Fibroblast of skin of scalp (primary cell): ENCODE measurements at regions not wholly inside any gene's neighbourhood (a gene's known extent, or its start where the extent isn't known, plus 50 kb on each side); places are given as distances from the start of the nearest gene placed in this dataset.

ENCODE experiments used
- DNase-seq: peaks from one replicate; pipeline ENCODE4 v3.0.0-alpha.2; 2013

DNA sequence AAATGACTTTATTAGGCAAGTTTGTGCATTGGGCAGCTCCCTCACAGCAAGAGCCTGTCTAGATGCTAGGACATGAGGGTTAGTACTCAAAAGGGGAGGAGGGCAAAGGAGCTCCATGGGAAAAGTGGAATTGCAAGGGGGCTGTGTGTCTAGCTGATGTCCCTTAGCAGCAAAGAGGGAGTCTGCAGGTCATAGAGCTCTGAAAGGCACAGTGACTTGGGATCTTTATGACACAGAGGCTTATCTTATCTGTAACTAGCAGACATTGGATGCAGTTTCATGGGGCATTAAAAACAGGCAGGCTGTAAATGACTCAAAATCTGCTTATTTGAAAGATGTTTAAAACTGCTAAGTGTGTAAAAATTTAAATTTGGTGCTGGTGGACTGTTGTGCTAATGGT, 556.2 kb upstream of the FZD8 start:
- no peak for DNase-seq

DNA sequence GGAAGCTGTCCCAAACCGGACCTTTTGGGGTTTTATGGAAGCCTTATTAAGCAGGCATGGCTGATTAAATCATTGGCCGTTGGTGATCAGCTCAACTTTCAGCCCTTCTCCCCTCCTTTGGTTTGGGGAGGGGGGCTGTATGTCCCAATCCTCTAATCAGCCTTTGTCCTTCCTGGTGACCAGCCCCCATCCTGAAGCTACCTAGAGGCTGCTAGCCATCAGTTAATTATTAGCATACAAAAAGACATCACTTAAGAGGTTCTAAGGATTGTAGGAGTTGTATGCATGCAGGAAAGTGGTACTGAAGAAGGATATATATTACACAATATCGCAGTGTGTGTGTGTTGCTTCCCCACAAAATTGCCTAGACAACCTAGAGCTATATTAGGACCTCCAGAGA, 553.3 kb upstream of the FZD8 start:
- no peak for DNase-seq

DNA sequence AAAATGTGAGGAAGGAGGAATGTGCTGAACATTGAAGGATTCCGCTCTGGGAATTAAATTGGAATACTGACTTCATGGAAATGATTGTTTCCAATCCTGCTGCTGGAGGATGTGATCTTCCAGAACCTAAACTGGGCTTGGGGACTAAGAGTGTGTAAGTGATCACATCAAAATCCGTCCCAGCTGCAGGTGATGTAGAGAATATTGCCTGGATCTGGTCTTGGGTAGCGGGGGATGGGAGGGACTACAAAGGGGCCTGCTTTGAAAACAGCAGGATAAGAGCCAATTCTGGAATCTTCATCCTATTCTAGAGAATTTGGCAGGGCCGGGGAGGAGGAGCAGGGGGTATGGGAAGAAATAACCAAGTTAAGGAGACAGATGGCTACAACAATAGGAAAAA, 552.2 kb upstream of the FZD8 start:
- no peak for DNase-seq

DNA sequence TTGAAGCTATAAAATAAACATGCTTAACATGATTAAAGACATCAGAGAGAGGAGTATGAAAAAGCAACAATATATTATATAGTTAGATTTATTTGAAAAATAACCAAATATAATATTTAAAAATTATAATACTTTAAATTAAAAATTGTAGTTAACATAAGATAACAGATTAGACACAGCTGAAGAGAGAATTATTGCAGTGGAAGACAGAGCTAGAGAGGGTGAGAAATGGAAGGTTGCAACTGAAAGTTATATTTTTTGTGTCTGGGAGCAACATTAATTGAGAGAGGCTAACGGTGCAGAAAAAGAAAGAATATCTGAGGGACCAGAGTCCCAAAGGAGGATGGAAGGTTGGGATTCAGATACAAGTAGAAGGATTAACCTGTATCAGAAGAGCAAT, 548.9 kb upstream of the FZD8 start:
- no peak for DNase-seq

DNA sequence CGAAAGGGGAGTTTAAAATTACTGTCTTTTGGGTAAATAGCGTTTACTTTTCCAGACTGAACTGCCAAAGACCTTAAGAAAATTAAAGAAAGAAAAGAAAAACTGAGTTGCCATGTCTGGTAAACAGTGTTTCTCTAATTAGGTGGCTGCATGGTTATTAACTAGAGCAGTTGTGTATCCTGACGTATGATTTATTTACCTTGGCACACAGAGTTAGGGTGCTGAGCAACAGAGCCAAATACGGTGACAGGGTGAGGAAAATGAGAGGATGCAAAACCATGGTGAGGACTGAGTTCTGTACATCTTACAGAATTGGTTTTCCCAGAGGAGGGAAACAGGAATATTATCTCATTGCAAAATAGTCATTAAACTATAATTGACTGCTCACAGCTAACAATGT, 546.4 kb upstream of the FZD8 start:
- no peak for DNase-seq

DNA sequence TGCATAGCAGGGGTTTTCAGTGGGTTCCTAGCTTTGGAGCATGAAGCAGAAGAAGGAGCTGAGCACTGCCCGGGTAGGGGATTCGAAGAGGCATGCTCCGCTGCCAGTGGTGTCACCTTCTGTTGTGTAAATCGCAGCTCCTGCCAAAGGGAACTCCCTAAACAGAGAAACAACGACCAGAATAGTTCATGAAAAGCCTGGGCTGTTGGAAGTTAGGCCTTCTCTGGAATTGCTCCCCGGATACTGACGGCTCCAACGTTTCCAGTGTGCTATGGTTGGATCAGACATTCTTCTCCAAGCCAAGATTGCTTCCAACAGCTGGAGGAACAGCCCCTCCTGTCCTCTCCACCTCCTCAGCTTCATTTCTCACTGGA, 546.0 kb upstream of the FZD8 start:
- DNase-seq = no peak

DNA sequence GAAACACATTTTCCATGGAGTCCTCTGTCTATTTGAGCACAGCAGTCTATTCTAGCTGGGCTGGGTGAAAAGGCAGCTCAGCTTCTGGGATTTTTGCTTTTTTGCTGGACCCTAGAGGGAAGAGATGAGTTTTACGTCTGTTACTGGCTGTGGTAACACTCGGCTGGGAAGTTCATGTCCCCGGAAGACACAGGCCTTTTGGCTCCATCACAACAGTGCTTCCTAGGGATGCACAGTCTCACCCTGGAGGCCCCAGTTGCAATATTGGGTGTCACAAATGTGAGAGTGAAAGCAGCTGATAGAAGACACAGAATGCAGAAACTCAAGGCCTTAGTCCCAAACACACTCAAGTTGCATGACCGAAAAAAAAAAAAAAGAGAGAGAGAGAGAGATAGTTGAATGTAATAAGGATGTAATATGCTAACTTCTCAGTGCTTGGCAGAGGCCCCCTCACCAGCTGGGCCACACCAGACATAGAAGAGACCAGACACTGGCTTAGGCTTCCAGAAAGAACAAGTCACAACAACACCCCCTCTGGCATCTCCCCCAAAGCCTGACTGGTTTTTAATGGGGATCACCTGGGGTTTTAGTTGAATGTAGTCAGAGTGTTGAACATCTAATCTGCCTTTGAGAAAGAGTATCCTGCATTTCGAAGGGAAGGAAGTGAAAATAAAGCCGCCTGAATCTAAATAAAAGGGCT, 545.4 kb upstream of the FZD8 start:
- DNase-seq = no peak

DNA sequence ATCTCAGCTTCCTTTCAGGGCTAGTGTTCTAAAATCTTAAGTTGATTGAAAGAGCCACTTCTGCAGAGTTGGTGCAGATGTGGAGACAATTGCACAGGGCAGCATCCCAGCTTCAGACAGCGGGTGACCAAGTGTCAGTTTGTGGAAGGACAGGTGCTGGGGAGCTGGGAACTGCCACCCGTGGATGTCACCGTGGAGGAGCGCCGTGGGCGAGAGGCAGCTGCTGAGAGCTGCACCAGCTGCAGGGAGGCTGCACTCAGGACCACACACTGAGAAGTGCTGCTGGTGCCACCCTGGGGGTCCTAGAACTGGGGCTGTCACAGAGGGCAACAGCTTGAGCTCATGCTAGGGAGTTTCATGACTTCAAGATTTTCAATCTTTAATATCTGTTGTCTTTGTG, 543.0 kb upstream of the FZD8 start:
- no peak for DNase-seq

DNA sequence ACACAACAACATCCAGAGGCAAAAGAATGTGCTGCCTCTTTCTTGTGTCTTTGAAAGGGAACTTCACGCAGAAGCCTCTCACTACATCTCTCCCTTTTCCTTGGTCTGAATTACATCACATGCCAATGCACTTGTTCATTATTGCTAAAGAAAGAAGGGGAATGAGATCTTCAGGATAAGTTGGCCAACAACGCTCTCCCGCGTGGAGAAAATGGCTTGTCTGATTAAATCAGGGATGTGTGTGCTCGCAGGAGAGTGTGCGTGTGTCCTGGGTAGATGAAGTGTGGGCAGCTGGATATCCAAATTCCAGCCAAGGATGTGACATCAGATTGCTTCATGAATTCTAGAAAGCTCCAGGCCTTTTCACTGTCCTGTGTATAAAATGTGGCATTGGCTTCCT, 541.6 kb upstream of the FZD8 start:
- no peak for DNase-seq

DNA sequence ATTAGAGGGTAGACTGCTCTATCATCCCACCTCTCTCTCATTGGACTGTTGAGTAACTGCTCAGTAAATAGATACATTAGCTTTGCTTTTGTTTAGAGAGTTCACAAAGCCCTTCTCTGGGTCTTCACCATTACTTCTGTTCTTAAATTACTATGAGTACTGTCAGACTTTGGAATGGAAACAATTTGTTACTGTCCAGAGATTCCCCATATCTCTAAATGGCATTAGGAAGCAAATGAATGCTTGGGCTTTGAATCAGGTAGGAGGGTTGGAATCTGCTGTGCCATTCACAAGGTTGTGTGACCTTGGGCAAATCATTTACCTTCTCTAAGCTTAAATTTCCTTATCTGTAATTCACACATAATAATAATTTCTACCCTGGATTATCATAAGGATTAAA, 541.0 kb upstream of the FZD8 start:
- DNase-seq = no peak

DNA sequence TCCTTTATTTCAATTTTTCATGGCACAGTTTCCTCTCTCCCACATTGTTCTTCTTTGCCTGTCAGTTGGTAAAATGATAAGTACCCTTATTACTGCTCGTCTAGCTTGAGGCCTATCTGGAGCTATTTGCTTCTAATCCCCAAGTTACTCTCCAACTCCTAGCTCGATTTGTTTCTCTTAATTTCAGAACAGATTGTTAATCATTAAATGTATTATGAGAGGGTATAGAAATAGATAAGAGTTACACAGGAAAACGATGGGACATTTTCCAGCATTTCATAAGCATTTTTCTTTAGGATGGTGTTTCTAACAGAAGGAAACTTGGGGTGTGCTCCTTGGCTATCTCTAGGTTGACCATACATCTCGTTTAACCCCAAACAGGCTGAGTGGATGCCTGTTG, 540.5 kb upstream of the FZD8 start:
- DNase-seq = no peak

DNA sequence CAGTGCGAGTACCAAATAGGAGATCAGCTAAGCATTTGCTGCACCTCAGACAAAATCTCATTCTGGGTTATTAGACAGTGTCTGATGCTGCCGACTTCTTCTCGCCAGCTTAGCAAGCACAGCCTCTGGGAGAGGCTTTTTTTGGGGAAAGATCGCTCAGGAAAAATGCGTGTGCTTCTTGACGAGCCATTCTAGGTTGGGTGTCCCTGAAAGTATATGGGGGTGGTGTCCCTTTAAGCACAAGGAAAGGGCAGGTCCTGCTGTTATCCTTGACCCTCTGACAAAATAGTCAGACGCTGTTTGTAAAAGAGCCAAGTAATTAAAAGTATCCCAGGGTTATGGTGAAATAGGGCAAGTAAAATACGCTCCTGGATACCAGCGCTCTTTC, 540.1 kb upstream of the FZD8 start:
- no peak for DNase-seq

DNA sequence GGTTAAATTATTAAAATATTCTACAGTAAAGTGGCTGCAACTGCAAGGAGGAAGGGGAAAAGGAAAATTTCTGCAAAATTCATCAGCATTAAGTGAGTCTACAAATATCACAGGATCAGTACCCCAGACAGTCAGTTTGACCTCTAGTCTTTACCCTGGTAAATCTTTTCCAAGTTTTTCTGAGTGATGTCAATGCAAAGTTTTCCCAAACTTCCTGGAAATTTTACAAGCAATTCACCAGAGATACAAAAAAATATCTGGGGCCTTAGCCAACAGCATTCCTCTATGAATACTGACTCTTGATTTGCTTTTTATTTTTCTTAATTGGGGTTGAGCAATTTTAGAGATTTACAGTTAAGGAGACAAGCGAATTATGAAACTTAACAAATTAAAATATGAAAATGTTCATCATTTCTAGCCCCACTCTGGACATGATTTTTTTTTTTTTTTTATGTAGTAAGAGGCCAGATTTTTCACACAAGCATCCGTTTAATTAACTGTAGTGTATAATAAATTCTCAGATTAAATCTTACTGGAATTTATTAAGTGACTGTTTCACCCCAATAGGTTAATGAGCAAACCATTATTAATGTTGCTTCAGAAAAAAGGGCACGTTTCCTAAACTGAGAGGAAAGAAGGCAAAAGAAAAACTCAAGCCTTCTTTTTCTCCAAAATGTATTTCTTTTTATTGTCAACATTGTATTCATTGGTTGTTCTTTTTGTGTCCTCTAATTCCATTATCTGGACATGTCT, 539.5 kb upstream of the FZD8 start:
- peak; percentile 69 for DNase-seq

DNA sequence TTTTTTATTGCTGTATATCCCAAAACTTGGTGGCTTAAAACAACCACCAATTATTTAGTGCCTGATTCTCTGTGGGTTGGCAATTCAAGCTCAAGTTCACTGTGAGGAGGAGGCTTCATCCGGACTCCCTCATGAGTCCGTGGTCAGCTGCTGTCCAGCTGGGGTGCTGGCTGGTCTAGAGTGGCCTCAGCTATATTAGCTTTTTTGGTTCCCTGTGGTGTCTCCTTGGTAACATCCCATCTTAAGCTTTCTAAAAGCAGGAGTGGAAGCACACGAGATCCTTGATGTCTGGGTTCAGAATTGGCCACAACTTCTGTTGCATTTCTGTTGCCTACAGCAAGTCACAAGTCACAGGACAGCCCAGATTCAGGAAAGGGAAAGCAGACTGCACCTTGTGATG, 536.5 kb upstream of the FZD8 start:
- no peak for DNase-seq

DNA sequence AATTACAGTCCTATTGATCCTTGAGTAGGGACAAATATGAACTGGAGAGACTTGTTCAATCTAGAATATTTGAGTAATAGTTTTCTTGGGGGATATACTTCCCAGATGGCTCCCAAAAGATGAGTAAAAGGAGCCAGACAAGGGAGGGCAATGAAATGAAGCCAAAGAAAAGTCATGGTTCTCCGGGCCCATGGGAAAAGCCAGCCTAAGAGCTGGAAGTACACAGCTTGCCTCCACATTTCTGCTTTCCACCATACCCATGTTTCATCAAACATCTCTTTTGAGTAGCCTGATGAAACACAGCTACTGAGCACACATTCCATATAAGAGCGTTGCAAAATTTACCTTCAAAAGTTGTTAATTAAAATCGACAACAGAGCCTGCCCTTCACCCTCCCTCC, 535.0 kb upstream of the FZD8 start:
- no peak for DNase-seq

DNA sequence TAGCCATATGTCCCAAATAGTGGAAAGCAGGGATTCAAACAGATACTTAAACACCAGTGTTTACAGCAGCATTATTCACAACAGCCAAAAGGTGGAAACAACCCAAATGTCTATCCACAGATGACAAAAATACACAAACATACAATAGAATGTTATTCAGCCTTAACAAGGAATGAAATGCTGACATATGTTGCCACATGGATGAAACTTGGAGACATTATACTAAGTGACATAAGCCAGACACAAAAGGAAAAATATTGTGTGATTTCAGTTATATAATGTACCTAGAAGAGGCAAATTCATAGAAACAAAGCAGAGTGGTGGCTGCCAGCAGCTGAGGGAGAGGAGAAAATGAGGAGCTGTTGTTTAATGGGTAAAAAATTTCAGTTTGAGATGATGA, 533.9 kb upstream of the FZD8 start:
- DNase-seq = no peak

DNA sequence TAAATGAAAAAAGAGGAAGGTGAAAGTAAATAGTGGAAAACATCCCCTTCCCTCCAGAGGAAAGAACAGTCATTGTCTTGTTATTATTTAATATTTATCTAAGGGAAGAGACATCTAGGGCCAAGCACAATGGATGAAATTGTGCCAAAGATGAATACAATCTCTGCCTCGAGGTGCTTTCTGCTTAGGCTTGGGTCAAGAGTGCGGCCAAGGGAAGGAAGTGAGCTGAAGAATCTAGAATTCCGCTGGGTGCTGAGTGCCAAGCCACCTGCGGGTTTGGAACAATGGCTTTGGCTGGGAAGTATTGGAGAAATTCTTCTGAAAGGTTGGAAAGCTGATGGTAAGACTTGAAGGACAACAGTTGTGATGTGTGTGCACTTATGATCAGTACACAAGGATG, 531.3 kb upstream of the FZD8 start:
- no peak for DNase-seq

DNA sequence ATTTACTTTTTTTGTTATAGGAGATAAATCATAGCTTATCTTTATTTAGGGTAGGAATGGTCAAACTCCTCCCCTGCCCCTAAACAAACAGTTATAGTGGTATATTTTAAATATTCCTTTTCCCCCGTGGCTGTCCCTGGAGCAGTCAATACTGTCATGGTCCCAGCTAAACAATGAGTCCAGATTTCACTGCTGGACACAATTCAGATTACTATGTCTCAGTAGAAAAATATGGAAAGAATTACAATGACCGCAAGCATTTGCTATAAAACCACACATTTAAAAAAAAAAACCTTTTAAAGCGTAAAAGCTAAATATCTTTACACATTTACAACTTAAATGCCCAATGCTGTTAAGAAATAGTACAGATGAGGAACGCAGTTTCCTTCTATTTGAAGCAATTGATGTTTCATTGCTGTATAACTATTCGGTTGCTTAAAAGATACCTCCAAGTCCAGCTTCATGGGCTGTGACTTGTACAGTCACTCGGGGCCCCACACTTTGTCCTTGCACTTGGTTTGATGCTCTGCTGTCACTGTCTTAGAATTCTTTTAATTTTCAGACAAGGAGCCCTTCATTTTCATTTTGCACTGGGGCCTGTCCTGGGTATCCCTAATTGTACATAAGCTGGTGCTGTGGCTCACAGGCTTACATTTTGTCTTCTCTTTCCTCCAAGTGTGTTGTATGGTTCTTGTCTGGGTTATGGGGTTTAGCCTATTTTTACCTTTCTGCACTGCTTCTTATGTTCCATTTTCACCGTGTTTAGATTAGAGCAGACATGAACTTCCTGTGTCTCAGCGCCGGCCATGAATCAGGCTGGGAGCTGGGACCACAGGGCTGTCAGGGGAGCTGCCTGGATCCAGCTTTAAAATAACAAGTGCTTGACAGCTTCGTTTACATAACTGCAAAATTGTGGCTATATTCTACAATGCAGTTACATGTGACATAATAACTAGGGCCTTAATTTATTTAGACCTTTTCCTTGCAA, 530.2 kb upstream of the FZD8 start:
- DNase-seq = peak; percentile 84

DNA sequence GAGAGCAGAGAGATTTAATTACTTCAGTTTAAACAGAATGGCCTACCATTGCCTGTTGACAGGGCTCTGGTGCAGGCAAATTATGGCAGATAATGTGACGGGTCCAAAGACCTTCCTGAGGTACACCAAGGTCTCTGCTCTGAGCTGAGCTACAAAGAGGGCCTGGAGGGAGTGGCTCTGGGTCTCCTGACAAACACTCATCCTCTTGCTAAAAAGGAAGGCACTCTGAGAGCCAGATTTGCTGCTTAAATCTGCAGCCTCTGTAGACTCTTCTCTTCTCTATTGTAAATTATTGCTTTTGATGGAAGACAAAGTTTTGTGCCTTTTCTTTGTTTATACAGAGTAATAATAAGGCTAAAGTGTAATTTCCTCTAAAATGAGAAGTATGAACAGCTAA, 529.5 kb upstream of the FZD8 start:
- DNase-seq = peak; percentile 20

DNA sequence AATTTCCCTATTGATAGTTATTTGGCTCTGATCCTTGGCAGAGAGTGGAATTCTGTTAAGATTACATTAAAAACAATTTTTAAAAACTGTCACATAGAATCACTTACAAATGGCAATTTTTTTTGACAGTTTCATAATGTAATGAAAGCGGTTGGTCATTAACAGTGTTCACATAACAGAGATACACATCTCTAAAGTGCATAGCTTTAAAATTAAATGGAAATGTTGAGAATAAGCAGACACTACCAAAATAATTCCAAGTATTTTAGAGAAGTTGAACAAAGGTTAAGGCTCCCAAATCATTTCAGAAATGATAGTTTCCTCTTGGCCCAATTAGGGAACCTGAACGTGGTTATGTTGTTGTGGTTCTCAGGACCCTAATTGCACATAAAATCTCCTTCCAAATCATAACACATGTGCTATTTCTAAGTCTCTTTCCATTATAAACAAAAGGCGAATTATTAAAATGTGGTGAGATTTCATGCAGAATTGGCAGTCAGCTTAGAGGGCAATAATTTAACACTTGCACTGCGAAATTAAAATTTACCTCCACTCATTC, 528.9 kb upstream of the FZD8 start:
- no peak for DNase-seq

DNA sequence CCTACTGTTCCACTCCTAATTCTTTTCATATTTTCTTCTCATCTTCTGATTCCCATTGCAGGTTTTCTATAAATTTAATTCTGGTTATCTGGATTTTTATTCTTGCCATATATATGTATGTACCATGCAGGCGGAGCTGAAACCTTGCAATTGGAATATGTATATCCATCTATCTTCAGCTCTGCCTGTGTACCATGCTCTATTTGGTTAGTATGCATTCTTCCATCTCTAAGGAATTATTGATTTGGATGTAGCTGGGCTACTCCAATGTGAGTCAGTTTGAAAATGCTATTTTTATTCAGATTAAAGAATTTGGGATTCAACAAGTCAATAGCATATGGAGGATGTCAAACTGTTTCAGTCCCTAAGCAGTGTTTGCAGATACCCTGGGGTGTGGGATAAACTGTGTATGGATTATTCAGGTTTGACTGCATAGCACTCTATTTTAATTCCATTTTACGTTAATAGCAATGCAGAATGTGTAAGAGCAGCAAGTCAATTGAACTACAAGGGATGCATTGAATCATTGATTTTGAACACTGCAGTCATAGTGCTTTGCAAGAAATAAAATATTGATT, 528.1 kb upstream of the FZD8 start:
- DNase-seq = no peak

DNA sequence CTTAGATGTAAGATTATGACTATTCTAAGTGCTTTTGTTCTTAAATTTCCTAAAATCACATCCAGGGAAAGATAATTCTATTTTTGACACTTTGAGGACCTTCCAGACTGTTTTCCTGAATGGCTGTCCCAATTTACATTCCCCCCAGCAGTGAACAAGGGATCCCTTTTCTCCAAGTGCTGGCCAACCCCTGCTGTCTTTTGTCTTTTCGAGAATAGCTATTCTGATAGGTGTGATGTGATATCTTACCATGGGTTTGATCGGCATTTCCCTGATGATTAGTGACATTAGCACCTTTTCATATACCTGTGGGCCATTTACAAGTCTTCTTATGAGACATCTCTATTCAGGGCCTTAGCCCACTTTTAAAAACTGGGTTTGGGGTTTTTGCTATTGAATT, 526.7 kb upstream of the FZD8 start:
- DNase-seq = no peak
